AG04450 (cell line): ENCODE measurements at regions not wholly inside any gene's neighbourhood (a gene's known extent, or its start where the extent isn't known, plus 50 kb on each side); places are given as distances from the start of the nearest gene placed in this dataset.

Source experiments
- CTCF ChIA-PET: fragments of 300-600, 350-600 bp; formaldehyde crosslinking; extraction: SDS; loops from one replicate; lab custom pipeline; 2022; ENCODE audit warnings: antibody characterized with exemption, inconsistent platforms; lab: Charles Lee
- POLR2A ChIA-PET: fragments of 350-600 bp; formaldehyde crosslinking; extraction: SDS; loops from one replicate; lab custom pipeline; 2021; ENCODE audit warnings: antibody characterized with exemption, inconsistent platforms; lab: Yijun Ruan, JAX
- DNase-seq: peaks from one replicate; pipeline ENCODE4 v3.0.0-alpha.2; 2011; ENCODE audit warnings: low read depth, low spot score
- H3K27ac ChIP-seq: one replicate; pipeline ENCODE4 v1.5.1; 2012; ENCODE audit warnings: low read depth, low read length, control low read depth
- H3K27me3 ChIP-seq: one replicate; pipeline ENCODE4 v1.6.0; 2012; ENCODE audit warnings: low read length; ENCODE audit not compliant: control insufficient read depth, insufficient read depth
- H3K4me3 ChIP-seq: 2 replicates; pipeline ENCODE4 v1.5.1; 2011; ENCODE audit warnings: mild to moderate bottlenecking, low read depth, low read length, control low read depth
- H3K9me3 ChIP-seq: 2 replicates; pipeline ENCODE4 v1.5.1; 2012; ENCODE audit warnings: low read length; ENCODE audit not compliant: control insufficient read depth, insufficient read depth
- TF ChIP-seq, protein P1 (sequence below): IDR thresholded peaks from 2 replicates; pipeline ENCODE4 v1.5.1; 2011; ENCODE audit warnings: low read depth, low read length, control low read depth, inconsistent platforms

DNA sequence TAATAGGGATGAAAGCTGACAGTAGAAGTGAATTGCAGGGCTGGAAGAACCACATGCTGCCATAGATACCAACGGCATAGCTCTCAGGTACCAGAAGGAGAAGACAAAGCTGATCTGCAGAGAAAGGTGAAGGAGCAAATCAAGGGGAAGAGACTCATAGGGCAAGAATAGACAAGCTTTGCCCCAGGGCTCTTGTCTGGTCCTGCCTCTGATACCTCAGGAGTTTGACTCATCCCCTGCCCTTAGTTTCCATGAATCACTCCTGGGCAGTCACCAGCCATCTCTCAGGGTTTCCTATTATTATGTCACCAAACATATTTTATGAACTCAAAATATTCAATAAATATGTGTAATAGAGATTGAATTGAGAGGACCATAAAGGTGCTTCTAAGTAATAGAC is 800.9 kb downstream of the DNAH5 start:
- DNase-seq, result no peak
- POLR2A ChIA-PET, result no interaction called here
- CTCF ChIA-PET, result no interaction called here
- TF ChIP-seq, protein P1, sequence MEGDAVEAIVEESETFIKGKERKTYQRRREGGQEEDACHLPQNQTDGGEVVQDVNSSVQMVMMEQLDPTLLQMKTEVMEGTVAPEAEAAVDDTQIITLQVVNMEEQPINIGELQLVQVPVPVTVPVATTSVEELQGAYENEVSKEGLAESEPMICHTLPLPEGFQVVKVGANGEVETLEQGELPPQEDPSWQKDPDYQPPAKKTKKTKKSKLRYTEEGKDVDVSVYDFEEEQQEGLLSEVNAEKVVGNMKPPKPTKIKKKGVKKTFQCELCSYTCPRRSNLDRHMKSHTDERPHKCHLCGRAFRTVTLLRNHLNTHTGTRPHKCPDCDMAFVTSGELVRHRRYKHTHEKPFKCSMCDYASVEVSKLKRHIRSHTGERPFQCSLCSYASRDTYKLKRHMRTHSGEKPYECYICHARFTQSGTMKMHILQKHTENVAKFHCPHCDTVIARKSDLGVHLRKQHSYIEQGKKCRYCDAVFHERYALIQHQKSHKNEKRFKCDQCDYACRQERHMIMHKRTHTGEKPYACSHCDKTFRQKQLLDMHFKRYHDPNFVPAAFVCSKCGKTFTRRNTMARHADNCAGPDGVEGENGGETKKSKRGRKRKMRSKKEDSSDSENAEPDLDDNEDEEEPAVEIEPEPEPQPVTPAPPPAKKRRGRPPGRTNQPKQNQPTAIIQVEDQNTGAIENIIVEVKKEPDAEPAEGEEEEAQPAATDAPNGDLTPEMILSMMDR, result no peak
- no peak overlapping the region for H3K4me3 ChIP-seq
- no peak overlapping the region for H3K27ac ChIP-seq
- H3K9me3 ChIP-seq, result peaks cover 7% of the 10 kb centered on the region; the same call in 1 of the 2 replicates
- H3K27me3 ChIP-seq, result no peaks in the 10 kb centered on the region

DNA sequence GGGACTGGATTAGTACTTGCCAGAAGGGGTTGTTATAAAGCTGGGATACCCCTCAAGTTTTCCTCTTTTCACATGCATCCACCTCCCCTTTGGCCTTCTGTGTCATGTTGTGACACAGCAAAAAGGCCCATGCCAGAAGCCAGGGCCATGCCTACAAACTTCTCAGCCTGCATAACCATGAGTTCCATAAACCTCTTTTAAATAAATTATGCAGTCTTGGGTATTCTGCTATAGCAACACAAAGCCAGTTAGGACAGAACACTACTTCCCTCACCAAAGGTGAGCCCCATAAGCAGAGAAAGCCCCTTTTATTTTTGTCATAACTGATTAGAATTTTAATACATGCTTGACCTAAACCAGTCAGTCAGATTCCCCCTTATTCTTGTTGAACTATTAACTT is 801.3 kb downstream of the DNAH5 start:
- POLR2A ChIA-PET, result no interaction called here
- peaks cover 7% of the 10 kb centered on the region; the same call in 1 of the 2 replicates for H3K9me3 ChIP-seq
- H3K4me3 ChIP-seq, result no peak overlapping the region
- no peak overlapping the region for H3K27ac ChIP-seq
- CTCF ChIA-PET, result no interaction called here
- no peaks in the 10 kb centered on the region for H3K27me3 ChIP-seq
- no peak for DNase-seq
- TF ChIP-seq, protein P1, result no peak

DNA sequence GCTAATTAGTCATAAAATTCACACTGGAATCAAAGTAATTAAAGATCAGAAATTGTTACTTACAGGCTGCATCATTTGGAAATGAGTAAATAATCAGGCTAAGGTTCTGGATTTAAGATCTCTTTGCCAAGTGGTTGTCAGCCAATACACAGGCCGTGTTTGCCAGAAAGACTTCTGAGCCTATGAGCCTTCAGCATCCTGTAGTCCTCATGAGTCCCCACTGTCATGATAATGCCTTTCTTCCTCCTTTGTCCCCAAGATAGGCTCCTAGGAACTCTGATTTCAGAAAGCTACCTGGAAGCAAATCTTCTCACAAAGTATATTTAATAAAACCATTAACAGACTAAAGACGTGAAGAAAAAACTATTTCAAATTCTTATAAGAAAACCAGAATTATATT is 810.5 kb downstream of the DNAH5 start:
- CTCF ChIA-PET, result no interaction called here
- POLR2A ChIA-PET, result no interaction called here
- no peak for DNase-seq

DNA sequence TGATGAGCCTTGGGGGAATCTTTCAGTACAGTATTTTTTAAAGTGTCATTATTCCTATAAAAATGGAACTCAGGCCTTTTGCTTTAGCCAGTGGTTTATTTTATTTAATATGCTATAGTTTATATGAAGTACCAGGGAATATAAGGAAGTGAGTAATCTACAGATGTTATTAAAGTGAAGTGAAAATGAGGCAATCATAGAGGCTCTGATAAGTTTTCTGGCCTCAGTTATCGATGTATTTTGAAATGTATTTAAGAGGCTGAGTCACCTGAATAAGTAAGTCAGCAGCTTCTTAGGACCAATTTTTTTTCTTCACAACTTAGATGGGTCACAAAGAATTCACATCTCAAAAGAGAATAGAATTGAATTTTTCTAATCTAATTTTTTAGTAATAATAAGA is 829.0 kb downstream of the DNAH5 start:
- peaks cover under 1% of the 10 kb centered on the region; the same call in 1 of the 2 replicates for H3K9me3 ChIP-seq
- H3K4me3 ChIP-seq, result no peak overlapping the region
- no peaks in the 10 kb centered on the region for H3K27me3 ChIP-seq
- no peak for DNase-seq
- no peak overlapping the region for H3K27ac ChIP-seq
- POLR2A ChIA-PET, result no interaction called here
- TF ChIP-seq, protein P1, result no peak
- CTCF ChIA-PET, result no interaction called here

More for the DNA sequence above, 810.5 kb downstream of the DNAH5 start:
- Histone ChIP-seq H3K27ac (no peak overlapping the region), H3K27me3 (no peaks in the 10 kb centered on the region), H3K9me3 (peaks cover 9% of the 10 kb centered on the region), H3K4me3 (no peak overlapping the region)
- TF ChIP-seq, protein P1, result no peak

DNA sequence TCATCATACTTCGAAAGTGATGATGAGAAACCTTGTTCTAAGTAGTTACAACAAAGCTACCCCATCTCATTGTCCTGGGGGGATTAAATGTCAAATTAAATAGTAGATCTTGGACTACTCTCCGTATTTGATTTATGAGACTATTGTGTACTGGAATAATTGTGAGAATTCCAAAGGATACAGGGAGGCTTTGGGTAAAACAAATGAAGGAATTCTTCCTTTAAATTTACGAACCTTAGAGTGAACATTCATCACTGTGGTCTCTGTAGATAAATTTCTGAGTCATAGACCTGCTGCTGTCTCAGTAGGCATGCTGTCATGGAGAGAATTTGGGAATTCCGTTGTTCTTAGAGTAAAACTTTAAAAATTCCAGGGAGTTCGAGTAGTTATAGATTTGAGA is 836.2 kb downstream of the DNAH5 start:
- TF ChIP-seq, protein P1, result no peak
- CTCF ChIA-PET, result no interaction called here

More for the DNA sequence above, 836.2 kb downstream of the DNAH5 start:
- Histone ChIP-seq H3K9me3 (no peaks in the 10 kb centered on the region; the same call in 1 of the 2 replicates), H3K4me3 (no peak overlapping the region), H3K27ac (no peak overlapping the region), H3K27me3 (no peaks in the 10 kb centered on the region)
- POLR2A ChIA-PET, result no interaction called here
- no peak for DNase-seq
